ENCODE measurements at regions not wholly inside any gene's neighbourhood (a gene's known extent, or its start where the extent isn't known, plus 50 kb on each side); places are given as distances from the start of the nearest gene placed in this dataset.
"Not testable (repeated sequence)": the region's sequence is repeated elsewhere in the genome, so short reads cannot be mapped to it uniquely, and the experiment has no call there.

- no peak for DNase-seq
These were observed 198.3 kb upstream of the B3GAT1 start for GRCh38 chr11:134610116-134610910.

- no peak for DNase-seq
These were observed 197.5 kb upstream of the B3GAT1 start for GRCh38 chr11:134609361-134610115.

- DNase-seq, result no peak
These were observed 196.1 kb upstream of the B3GAT1 start for GRCh38 chr11:134607963-134608750.

GRCh38 chr11:134606251-134606650 lies 194.2 kb upstream of the B3GAT1 start:
- no peak for DNase-seq

- no peak for DNase-seq
These were observed 192.8 kb upstream of the B3GAT1 start for GRCh38 chr11:134604886-134605285.

- no peak for DNase-seq
These were observed 187.3 kb upstream of the B3GAT1 start for GRCh38 chr11:134599299-134599771.

GRCh38 chr11:134598368-134598767 lies 186.3 kb upstream of the B3GAT1 start:
- no peak for DNase-seq

- no peak for DNase-seq
These were observed 185.4 kb upstream of the B3GAT1 start for GRCh38 chr11:134597452-134597851.

GRCh38 chr11:134596404-134596803 lies 184.4 kb upstream of the B3GAT1 start:
- no peak for DNase-seq

GRCh38 chr11:134592391-134592990 lies 180.4 kb upstream of the B3GAT1 start:
- peak; percentile 79 for DNase-seq

- no peak for DNase-seq
These were observed 179.3 kb upstream of the B3GAT1 start for GRCh38 chr11:134591338-134591737.

- no peak for DNase-seq
These were observed 177.1 kb upstream of the B3GAT1 start for GRCh38 chr11:134589129-134589528.

GRCh38 chr11:134588460-134589110 lies 176.5 kb upstream of the B3GAT1 start:
- DNase-seq, result not testable (repeated sequence)

GRCh38 chr11:134587345-134587744 lies 175.3 kb upstream of the B3GAT1 start:
- no peak for DNase-seq

- no peak for DNase-seq
These were observed 174.7 kb upstream of the B3GAT1 start for GRCh38 chr11:134586726-134587125.

- DNase-seq, result no peak
These were observed 173.9 kb upstream of the B3GAT1 start for GRCh38 chr11:134585666-134586610.

- DNase-seq, result no peak
These were observed 172.8 kb upstream of the B3GAT1 start for GRCh38 chr11:134584706-134585445.

- DNase-seq, result no peak
These were observed 172.0 kb upstream of the B3GAT1 start for GRCh38 chr11:134584001-134584561.

- no peak for DNase-seq
These were observed 171.5 kb upstream of the B3GAT1 start for GRCh38 chr11:134583397-134583990.

- no peak for DNase-seq
These were observed 170.7 kb upstream of the B3GAT1 start for GRCh38 chr11:134582770-134583095.
